Stimulated activated CD8-positive, alpha-beta memory T cell treated with anti-CD3 and anti-CD28 coated beads, Interleukin-2, amount 100 ng/mL, for 48 hours (primary cell): ENCODE measurements at regions not wholly inside any gene's neighbourhood (a gene's known extent, or its start where the extent isn't known, plus 50 kb on each side); places are given as distances from the start of the nearest gene placed in this dataset.

Source experiments
- DNase-seq, 2 donors: peaks; one replicate each; pipeline ENCODE4 v3.0.0-alpha.2; 2020; ENCODE audit warnings: low read depth in 2 of 2

DNA sequence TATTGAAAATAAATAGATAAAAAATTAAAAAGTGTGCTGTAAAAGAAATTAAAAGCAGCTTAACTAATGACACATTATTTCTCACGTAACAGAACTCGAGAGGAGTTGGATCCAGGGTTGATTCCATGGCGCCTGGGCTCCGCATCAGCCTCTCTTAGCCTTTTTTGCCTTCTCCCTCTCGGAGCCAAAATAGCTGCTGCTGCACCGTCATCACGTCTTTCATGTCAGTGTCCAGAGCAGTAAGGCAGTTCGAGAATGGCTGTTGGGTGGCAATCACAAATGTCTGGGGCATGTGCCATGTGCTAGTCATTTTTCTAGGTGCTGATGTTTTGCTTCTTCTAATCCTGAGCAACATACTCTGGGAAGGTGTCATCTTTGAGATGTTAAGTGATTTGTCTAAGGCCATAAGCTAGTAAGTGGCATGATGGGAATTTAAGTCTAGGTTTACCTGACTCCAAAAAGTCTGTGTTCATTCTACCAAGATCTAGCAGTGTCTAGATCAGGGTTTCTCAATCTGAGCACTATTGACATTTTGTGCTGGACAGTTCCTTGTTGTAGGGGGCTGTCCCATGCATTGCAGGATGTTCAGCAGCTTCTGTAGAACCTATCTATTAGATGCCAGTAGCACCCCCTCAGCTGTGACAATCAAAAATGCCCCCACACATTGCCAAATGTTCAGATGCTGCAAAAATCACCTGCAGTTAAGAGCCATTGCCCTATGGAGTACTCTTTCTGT lies 280.4 kb downstream of the HAPSTR1 start:
- DNase-seq = no peak

DNA sequence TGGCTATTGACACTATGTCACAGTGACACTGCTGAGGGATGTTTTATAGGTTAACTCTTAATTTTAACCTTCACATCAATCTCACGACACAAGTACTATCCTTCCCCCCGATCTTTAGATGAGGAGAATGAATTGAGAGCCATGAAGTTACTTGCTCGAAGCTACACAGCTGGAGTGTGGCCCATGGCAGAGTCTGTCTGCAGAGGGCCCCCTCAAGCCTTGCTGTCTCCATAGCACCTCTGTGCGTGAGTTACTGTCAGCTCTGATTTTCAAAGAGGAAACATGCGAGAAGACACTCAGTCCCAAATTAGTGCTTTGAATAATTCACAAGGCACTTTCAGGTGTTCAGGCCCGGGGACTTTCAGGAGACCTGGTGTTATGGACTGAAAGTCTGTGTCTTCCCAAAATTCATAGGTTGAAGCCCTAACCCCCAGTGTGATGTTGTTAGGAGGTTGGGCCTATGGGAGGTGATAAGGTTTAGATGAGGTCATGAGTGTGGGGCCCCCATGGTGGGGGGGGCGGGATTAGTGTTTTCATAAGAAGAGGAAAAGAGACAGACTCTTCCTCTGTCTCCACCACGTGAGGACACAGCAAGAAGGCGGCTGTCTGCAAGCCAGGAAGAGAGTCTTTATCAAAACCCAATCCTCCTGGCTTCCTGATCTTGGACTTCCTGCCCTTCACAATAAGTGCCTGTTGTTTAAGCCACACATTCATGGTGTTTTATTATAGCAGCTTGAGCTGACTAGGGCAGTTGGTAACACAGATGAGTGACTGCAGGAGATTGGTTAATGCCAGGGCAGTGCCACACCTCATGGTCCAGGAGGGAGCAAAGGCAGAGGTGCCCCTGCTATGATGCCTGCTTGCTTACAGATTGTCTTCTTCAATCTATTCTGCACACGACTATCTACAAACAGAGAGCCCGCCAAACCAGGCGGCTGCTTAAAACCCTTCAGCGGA lies 281.8 kb downstream of the HAPSTR1 start:
- no peak for DNase-seq

DNA sequence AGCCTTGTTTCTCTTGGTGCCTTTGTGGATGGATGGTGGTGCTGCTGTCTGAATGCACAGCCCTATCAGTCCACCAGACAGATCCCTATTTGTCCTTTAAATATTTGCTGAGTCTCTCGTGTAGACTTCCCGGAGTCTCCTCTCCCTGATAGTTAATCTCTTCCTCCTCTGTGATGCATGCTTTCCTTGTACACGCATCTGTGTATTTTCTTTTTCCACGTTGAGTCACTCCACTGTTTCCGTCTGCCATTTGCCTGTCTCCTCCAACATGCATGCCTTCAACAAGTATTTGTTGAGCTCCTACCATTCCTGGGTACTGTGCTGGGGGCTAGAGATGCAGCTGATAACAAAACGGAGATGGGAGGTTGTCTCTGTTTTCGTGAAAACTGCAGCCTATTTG lies 282.6 kb downstream of the HAPSTR1 start:
- no peak for DNase-seq

DNA sequence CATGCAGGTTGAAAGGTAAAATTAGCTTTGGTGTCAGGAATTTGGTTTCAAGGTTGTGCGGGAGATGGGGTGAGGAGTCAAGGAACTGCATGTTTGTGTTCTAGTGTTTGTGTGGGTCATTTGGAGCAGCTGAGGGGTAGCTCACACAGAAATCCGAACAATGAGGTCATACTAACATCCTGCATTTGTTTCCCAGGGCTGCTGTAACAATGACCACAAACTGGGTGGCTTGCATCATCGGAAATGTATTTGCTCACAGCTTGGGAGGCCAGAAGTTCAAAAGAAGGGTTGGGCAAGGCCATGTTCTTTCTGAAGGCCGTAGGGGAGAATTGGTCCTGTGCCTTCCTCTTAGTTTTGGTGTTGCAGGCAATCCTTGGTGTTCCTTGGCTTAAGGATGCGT lies 287.4 kb downstream of the HAPSTR1 start:
- no peak for DNase-seq

DNA sequence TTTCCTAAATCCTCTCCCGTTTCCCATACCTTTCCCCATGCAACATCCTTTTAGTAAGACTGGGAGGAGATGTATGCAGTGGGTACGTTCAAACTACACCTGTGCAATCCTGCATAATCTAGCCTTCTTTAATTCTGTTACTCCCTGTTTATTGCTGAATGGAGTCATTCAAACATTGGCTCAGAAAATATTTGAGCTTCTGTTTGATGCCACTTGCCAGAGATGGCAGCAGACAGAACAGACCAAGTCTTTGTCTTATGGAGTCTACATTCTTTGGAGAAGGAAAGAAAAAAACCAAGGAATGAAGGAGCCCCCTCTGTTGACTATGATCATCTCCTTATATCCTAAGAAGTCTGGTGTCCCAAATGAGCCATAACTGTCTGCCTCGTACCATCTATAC lies 288.8 kb downstream of the HAPSTR1 start:
- no peak for DNase-seq

DNA sequence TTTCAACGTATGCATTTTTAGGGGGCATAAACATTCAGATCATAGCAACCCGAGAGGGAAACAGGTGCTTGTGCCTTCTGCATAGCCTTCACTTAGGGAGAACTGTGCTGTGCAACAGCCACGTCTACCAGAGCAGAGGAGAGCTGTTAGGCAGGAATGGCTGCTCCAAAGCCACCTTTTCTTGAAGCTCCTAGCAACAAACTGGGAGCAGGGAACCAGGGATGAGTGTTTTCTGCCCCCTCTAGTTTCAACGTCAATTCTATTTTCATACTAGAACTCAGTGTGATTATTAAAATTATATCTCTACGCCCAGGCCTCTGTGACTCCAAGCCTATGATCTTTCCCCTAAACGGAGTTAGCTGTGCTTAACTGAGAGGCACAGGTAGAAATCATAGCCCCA lies 290.0 kb downstream of the HAPSTR1 start:
- DNase-seq = no peak

DNA sequence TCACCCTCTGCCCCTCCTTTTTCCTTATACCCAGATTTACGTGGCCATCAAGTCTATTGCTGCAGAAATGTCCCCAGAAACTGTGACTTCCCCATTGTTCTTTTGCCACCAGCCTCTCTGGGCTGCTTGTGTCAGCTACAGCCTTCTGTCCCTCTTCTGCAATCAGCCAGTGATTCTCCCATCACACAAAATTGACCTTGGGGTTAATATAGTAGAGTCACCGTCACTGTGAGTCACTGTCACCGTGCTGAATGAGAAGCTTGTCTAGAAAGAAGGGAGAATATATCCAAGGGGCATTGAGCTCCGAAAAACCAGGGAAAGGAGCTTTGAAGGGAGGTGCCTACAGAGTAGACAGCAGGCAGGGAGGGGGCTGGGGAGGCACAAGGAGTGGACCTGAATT lies 290.5 kb downstream of the HAPSTR1 start:
- no peak for DNase-seq

DNA sequence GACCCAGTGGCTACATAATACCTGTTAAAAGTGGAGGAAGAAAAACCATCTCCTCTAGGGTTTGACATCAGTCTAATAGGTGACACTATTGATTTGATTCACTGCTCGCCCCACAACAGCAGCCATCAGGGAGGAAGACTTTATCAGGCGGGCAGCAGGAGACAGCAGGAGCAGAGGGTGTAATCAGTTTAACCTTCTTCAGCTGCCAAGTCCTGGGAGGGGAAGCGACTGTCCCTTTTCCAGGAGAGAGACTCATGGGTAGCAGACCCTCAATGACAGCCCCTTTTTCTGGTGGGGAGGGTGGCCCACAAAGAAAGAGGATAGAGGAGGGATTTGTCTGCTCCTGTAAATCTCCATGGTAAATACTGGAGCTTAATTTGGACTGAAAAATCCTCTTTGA lies 291.8 kb downstream of the HAPSTR1 start:
- DNase-seq = no peak

DNA sequence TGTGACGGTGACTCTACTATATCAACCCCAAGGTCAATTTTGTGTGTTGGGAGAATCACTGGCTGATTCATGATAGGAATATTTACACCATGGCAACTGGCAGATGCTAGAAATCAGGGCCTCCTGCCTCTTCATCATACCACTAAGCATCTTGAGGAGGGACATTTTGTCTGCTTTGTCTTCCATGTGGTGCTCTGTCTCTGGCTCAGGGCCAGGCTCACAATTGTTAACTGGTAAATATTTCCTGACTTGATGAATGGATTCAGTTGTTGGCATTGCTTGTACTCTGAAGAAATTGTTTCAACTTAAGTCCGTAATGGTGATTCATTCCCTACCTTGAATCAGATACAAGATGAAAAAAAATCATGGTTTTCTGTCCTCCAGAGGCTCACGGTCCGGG lies 292.7 kb downstream of the HAPSTR1 start:
- no peak for DNase-seq

DNA sequence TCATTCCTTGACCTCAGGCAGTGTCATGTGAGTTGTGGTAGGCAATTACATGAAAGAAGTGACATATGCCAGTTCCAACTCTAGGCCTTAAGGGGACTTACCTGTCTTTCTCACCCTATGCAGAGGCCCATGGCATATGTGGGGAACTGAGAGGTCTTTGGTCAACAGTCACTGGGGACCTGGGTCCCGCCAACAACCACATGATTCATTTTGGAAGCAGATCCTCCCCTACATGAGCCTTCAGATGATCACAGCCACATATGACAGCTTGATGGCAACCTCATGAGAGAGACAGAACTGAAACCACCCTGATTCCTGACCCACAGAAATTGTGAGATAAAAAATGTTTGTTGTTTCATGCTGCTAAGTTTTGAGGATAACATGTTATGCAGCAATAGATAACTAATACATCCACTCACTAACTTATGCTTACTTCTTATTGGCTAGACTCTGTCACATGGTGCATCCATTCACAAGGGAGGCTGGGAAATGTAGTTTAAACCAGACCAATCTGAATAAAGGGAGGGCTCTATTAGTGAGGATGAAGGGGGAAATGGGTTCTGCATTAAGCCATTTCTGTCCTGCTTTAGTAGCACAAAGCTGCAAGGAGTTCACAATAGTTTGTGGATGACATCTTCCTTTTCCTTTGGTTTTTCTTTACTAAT lies 298.2 kb downstream of the HAPSTR1 start:
- no peak for DNase-seq

DNA sequence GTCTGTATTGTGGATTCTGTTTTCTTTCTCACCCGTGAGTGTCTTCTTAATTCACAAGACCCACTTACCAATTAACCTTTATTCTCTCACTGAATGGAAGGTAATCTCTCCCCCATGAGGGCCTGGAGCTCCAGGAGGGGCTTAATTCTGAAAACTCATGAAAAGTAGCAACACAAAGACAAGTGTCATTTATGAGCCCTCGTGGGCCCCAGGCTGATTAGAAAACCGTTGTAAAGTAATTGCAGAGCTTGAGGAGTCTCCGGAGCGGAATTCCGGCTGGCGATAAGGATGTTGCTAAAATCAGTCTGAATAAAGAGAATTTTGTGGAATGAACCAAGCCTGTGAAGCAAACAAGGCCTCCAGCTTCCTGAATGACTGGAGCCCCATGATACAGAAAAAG lies 301.5 kb downstream of the HAPSTR1 start:
- no peak for DNase-seq

DNA sequence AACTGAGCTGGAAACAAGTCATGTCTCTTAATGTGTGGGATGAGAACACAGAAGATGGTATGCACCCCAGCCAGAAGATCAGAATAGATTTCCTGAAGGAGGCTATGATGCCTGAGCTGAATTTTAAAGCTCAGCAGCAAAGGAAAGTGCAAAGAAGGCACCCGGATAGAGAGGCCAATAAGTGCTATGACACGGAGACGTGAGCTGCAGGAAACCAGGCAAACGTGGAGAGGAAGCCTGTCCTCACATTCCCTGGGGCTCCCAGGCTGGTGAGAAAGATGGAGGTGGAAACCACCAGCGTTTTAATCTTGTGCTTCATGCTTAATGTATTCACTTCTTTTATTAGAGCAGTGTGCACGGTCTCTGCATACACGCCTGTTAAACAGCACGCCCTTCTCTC lies 302.1 kb downstream of the HAPSTR1 start:
- no peak for DNase-seq

DNA sequence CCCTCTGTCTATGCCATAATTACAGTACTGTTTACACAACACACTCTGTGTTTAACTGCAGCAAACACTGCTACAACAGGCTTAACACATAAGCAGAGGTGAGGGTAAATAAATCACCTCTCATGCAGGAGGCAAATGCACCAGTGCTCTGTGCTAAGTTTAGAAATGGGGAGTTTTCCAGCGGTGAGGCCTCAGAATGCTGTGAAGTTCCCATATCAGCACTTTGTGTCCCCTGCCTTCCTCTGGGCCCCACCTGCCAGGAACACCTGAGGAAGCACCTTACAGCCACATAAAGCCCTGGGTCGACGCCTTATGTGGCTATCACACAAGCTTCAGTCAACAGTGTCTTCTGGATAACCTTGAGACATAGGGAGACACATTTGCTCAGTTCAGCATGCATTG lies 304.5 kb downstream of the HAPSTR1 start:
- no peak for DNase-seq

DNA sequence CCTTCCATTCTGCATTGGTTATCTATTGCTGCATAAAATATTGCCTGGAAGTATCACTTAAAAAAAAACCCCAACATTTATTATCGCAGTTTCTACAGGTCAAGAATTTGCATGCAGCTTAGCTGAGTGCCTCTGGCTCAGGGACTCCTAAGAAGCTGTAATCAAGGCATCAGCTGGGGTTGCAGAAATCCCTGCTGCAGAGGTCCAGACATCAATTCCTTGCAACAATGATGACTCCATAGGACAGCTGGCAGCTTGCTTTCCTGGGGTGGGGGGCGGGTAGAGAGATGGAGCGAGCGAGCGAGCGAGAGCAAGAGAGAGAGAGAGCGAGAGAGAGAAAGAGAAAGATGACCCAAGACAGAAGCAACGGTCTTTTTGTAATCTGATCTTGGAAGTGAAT lies 308.1 kb downstream of the HAPSTR1 start:
- DNase-seq = no peak

DNA sequence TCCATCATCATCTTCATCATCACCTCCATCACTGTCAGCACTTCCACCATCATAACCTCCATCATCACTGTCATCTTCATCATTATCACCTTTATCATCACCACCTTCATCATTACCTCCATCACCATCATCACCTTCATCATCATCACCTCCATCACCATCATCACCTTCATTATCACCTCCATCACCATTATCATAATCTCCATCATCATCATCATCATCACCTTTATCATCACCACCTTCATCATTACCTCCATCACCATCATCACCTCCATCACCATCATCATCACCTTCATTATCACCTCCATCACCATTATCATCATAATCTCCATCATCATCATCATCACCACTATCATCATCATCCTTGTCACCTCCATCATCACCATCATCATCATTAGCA lies 309.7 kb downstream of the HAPSTR1 start:
- no peak for DNase-seq

DNA sequence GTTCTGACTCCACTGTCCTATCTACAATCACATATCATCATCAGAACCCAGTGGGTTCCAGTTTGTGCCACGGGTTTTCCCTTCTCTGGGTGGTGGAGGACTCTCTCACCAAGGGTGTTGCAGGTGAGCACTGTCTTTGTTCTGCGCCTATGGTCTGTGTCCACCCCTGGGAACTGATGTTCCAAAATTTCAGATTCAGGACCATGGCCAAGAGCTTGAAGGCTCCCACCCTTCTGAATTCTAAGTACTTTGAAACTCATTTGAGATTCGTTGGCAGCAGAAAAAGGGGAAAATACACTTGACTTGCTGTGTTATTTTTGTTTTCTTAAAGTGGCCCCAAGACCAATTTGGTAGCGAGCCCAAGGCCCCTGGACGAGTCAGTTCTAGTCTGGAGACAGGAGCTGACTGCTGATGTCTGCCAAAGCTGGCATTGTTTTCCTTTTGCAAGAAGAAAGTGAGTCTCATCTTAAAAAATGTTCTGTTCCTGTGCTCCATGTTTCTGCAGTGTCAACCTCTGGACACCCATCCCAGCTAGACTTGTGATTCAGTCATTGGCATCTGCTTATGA lies 310.9 kb downstream of the HAPSTR1 start:
- no peak for DNase-seq

DNA sequence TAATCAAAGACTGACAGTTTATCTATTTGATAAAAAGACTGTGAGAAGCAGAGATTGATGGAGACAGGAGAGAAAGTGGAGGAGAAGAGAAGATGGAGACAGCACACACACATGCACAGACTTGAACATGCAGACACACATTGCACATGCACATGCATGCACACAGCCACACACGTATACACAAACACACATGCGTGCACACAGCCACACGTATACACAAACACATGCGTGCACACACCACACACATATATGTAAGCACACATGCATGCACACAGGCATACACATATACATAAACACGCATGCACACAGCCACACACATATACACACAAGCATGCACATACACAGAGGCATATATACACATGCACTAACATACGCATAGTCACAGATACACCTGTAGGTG lies 313.4 kb downstream of the HAPSTR1 start:
- DNase-seq = no peak

DNA sequence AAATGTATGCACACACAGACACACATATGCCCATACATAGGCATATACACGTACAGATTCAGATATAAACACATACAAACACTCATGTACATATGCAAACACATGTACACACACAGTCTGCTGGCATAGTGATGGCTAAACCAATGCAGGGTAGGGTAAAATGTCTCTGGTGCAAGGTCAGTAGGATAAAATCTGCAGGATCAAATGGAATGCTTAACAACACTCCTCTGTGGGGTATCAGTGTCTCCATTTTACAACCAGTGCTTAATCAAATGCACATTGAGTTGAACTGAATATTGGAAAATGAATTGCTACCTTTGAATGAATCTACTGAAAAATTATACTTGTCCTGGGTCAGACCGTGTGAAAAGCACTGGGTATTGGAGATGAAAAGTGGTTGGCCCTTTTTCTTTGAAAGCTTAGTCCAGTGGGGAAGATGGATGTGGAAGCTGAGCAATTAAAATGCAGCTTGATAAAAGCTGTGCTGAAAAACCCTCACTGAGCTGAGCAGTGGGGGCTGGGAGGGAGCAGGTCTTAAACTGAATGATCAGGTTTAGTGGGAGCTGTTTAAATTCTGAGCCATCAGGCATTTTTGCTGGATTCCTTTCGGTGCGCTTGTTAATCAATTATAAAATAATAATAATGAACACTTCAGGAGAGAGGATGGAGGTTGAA lies 314.7 kb downstream of the HAPSTR1 start:
- no peak for DNase-seq

DNA sequence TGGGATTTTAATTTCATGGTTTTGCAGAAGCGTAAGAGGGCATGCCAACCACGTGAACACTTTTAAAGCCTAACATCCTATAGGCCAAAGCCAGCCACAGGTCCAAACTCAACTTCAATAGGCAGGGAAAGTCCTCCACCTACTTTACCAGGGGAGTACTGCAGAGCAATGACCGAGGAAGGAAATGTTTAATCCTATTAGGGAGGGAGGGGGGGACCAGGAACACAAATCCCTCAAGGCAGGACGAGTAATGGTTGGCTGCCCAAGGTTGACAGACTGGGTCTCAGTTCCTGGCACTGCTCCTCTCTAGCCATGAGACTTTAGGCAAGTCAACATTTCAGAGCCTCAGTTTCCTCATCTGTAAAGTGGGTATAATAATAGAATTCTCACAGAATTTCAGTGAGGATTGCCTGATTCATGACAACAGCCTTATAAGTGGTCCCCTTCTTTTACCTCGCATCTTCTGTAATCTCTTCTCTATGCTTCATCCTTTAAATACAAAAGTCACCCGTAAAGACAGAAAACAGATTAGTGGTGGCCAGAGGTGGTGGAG lies 315.8 kb downstream of the HAPSTR1 start:
- no peak for DNase-seq

DNA sequence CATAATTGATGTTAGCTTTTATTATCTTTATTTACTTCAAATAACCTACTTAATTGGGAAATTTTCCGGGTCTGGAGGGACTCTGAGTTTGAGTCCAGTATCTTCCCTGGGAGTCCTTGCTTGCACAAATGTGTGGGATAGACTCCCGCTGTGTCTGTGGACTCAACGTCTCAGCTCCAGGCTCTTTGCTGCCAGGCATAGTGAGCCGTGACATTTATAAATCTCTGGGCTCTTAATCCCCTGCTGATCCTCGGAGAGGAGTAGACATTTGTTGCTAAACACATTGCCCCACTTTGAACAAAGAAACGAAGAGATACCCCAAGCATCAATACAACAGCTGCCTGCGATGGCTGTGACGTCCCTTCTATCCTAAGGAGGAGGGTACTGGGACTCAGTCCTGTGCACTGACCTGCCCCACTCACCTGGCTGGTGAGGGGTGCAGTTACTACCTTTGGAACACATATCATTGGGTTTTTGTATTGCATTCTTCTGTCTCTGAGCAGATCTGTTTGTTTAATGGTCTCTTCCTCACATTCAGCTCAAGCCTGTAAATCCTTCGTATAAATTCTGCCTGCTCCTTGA lies 316.9 kb downstream of the HAPSTR1 start:
- no peak for DNase-seq
